Stimulated activated CD4-positive, alpha-beta T cell treated with anti-CD3 and anti-CD28 coated beads, Interleukin-12 subunit alpha, Interleukin-12 subunit beta, amount 100 ng/mL, for 48 hours (primary cell): ENCODE measurements at regions not wholly inside any gene's neighbourhood (a gene's known extent, or its start where the extent isn't known, plus 50 kb on each side); places are given as distances from the start of the nearest gene placed in this dataset.

Source experiments
- DNase-seq, 3 donors: peaks; one replicate each; pipeline ENCODE4 v3.0.0-alpha.2; 2020; ENCODE audit warnings: low read depth in 2 of 3, low spot score in 1 of 3

GRCh38 chr12:24608108-24608507, 340.8 kb downstream of the BCAT1 start:
- no peak for DNase-seq

- no peak for DNase-seq
These were observed 343.0 kb downstream of the BCAT1 start for GRCh38 chr12:24605916-24606315.

DNA sequence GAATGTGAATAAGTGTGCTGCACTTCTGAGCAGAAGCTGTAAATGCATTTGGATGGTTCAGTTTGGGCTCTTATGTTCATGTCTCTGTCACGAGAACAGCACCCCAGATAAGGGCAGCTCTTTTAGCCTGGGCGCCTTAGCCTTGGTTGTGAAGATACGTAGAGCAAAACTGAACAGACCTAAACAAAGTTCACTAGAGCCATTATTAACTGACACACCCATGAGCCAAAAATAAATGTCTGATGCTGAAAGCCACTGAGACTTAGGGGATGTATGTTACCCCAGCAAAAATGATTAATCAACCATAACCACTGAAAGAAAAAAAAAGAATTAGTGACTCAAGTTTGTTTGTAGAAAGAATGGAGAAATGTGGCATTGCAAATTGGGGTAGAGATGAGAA, 343.4 kb downstream of the BCAT1 start:
- DNase-seq: no peak

DNA sequence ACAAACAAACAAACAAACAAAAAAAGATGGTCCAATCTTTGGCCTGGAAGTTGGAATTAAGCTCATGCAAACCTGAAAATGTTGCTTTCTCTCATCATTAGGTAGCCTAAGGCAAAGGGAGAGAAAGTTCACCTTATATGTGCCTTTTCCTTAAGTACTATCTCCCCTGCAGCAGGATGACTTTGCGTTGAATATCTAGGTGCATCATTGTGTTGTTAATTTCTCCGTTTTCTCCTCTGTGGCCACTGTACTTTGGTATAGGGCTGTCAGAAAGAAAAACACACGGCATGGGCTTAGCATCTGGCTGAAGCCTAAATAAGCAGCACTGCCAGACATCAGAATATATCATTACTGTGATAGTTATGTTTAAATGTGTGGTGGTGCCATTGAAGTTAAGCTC, 345.5 kb downstream of the BCAT1 start:
- no peak for DNase-seq

GRCh38 chr12:24600996-24601395, 347.9 kb downstream of the BCAT1 start:
- DNase-seq: no peak

DNA sequence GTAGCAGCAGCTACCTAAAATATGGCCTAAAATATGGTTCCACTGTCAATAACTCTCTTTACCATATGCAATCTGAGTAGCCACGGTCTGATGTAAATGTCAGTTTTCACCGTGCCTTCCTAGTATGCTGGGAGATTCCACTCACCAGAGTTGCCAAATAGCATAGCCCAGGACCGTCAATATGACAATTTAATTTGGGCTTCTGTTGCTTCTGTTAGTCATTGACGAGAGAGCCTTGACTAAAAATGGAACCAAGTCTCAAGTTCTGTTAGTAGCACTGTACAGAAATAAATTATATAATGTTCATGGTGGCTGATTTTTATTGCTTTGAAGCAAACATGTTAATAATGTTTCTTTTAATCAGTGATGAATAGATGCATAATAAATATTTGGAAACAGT, 348.4 kb downstream of the BCAT1 start:
- no peak for DNase-seq

GRCh38 chr12:24599736-24600135, 349.2 kb downstream of the BCAT1 start:
- no peak for DNase-seq

DNA sequence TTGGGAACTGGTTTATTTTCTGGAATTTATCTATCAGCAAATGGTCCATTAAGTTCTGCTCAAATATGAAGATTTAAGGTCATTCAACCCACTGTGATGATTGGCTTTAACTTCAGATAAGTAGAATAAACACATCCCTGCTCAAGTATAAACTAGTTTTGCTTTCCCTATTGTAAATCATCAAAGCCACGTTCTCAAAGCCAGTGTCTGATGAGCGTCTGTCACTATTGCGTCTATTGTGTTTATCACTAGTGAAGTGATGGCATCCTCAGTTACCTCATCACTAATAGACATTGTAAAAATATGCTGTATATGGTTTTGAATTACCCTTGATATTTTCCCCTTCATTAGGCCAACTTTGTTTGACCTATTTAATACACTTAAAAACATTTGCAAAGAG, 351.3 kb downstream of the BCAT1 start:
- no peak for DNase-seq

DNA sequence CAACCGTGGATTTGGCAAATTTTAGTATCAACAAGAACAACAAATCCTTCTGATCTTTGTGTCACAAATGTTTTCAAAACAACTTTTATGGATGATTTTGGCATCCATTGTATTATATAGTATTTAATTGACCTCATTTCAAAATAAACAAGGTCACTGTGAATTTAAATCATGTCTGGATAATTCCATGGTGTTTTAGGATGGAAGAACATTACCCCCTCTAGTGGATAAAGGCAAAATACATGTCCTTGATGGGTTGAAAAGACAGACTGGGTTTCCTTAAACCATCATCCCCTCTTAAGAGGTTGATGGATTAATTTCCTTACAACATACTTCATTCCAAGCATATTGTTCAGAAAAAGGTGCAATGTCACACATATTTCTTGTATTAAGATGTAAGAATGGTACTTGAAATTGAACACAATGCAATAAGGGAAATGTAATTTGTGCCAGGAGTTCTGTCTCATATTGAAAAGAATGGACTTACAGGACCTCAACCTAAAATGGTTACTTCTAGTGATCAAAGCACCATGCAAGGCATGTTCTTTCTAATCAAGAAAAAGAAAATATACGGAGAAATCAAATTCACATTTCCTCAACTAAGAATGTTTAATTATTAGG, 352.0 kb downstream of the BCAT1 start:
- no peak for DNase-seq

DNA sequence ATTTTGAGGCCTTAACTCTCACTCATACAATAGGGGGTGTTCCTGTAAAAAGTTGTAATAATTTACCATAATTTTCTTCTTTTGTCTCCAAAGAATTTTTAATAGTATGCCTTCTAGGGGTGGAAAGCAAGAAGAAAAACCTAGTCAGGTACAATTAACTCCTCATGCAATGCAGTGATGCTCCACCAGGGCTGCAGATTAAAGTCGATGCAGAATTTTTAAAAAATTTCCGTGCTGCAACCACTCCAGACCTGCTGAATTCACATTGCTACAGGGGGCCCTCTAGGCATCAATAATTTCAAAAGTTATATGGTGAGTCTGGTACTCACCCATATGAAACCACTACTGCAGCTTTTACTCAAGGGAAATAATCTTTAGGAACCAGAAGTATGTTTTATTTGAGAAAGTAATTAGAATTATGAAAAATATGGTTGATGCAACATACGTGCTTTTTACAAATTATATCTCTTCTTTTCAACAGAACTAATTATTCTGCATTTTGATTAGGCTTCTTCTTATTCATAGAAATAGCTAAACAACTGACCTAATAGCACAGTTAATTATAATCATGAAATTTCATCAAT, 353.2 kb downstream of the BCAT1 start:
- DNase-seq: no peak

DNA sequence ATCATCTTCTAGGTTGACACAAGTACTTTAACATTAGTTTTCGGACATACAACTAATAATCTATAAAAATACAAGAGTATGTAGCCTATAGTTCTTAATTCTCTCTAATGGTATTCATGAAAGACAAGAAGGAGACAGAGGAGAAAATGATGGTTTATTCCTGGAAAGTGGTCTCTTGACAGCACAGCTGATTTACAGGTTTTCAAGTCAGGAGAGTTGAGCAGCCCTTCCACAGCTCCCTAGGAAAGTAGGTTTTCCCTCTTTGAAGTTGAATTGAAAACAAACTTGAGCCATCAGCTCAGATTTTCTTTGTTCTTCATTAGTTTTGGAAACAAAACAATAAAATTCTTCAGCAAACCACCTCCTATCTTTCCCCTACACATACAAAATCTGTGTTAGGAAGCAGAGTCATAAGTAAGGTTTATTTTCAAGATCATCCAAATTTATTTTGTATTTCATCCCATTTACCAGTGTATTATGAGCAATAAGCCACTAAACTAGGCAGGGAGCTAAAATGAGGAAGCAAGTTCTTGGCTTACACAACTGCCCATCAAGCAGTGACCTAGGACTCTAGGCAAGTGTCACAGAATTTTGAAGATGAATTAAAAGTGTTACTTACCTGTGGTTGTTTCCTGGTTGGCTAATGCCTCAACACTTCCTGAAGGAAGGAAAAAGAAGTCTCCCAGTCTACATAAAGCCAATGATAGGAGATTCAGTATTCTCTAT, 357.0 kb downstream of the BCAT1 start:
- no peak for DNase-seq

GRCh38 chr12:24591079-24591626, 357.7 kb downstream of the BCAT1 start:
- DNase-seq: no peak

- DNase-seq: no peak
These were observed 362.6 kb downstream of the BCAT1 start for GRCh38 chr12:24586293-24586692.

DNA sequence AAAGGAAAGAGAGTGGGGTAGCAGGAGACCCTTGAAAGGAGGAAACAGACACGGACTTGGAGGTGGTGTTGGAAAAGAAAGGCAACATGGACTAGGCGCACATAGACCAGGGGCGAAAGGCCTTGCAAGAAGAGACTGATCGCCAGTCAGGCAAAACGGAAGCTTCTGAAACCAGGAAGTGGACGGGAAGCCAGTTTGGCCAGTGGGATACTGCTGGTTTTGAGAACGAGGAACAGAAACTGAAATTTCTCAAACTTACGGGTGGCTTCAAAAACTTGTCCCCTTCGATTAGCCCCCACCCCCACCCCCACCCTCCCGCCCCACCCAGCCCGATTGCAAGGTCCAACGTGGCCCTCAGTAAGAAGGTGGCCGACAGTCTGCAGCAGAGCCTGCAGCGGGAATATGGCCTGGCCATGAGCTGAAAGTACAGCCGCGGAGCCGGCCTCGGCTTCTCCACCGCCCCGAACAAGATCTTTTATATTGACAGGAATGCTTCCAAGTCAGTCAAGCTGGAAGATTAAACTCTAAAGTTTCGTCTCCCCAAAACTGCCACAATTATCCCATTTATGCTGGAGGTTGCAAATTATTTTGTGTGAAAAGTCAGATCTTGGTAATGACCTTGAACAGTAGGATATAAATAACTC, 364.7 kb downstream of the BCAT1 start:
- no peak for DNase-seq

DNA sequence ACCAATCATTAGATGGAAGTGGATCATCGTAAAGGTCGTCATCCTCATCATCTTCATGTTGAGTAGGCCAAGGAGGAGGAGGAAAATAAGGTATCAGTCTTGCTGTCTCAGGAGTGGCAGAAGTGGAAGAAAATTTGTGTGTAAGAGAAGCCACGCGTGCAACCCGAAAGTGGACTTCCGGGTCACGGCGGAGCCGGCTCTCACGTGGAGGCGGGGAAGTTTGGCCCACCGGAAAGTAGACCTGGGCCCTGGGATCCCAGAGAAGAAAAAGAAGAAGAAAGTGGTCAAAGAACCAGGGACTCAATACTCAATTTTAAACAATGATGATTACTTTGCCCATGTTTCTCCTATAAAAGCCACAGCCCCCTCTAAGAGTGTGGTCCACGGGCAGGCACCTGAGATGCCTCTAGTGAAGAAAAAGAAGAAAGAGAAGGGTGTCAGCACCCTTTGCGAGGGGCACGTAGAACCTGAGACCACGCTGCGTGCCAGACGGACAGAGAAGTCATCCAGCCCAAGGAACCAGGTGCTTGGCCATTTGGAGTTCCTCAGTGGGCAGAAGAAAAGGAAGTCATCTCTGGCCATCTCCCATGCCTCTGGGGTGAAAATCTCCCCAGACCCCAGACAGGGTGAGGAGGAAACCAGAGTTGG, 365.8 kb downstream of the BCAT1 start:
- DNase-seq: no peak

DNA sequence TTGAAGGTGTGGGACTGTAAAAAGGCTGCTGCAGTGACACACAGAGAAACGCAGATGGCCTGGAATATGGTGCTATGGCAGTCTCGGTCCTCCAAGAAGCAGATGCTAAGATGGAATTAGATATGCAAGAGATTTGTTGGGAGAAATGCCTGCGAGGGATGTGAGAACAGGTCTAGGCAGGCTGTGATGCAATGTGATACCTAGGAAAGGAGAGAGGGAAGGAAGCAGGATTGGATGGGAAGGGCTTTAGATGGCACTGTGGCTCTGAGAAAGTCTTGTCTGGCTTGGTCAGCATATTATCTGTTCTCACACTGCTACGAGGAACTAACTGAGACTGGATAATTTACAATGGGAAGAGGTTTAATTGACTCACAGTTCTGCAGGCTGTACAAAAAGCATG, 374.4 kb downstream of the BCAT1 start:
- no peak for DNase-seq

DNA sequence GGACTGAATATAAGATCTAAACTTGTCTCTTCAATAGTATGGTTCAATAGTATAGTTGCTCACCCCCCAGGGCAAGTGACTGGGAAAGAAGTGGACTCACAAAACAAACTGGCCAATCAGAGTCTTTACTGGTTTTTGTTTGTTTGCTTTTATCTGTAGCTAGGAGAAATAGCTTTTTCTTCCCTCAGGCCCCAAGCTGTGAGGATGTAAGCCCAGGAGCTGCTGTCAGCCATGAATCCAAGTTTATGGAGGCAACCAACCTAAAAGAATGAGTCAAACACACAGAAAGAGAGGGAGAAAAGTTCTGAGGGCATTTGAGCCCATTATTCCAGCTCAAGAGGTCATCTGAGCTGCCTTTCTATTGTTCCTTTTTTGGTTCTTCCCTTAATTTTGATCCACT, 375.3 kb downstream of the BCAT1 start:
- no peak for DNase-seq

DNA sequence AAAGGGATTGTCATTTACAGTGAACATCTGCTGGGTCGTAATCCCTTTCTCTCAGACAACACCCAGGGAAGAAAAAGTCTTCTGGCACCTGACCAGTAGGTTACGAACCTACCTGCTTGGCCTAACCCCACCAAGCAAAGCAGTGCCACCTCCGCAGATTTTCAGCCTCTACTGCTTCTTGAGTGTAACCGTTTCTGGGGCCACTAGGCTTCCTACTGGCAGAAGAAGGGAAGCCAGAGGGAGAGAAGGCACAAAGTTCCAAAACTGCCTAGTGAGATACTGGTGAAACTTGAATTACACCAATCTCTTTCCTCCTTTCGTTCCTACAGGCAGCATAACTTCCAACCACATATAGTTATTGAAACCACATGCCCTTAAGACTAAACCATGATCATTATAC, 383.6 kb downstream of the BCAT1 start:
- DNase-seq: no peak

GRCh38 chr12:24562771-24563431, 386.0 kb downstream of the BCAT1 start:
- DNase-seq: no peak

- peak in 1 of 3 donors; percentile 12 for DNase-seq
These were observed 386.8 kb downstream of the BCAT1 start for GRCh38 chr12:24561882-24562770.
